D341Med (cell line): ENCODE measurements at regions not wholly inside any gene's neighbourhood (a gene's known extent, or its start where the extent isn't known, plus 50 kb on each side); places are given as distances from the start of the nearest gene placed in this dataset.
"Not testable (repeated sequence)": the region's sequence is repeated elsewhere in the genome, so short reads cannot be mapped to it uniquely, and the experiment has no call there.

Source experiments
- DNase-seq: peaks from one replicate; pipeline ENCODE4 v3.0.0; 2012; ENCODE audit warnings: low spot score

DNA sequence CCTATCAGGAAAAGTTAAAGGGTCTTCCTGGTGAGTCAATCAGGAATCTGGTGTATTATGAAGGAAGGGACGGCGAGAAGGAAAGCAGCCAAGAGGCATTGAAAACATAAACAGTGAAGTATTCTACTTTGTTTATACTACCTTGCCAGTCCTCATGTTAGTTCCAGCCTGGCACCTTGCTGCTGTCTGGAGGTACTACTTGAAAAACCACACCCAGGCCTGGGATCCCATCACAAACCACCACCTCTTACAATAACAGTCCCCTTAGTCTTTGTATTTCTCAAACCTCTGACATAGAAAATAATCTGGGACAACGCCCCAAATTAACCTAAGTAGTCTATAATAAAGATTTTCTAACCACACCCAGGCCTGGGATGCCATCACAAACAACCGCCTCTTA is 676.7 kb upstream of the SOX9 start:
- no peak for DNase-seq

GRCh38 chr17:71446645-71447437 is 674.0 kb upstream of the SOX9 start:
- DNase-seq: no peak

GRCh38 chr17:71447644-71448043 is 673.2 kb upstream of the SOX9 start:
- DNase-seq: no peak

DNA sequence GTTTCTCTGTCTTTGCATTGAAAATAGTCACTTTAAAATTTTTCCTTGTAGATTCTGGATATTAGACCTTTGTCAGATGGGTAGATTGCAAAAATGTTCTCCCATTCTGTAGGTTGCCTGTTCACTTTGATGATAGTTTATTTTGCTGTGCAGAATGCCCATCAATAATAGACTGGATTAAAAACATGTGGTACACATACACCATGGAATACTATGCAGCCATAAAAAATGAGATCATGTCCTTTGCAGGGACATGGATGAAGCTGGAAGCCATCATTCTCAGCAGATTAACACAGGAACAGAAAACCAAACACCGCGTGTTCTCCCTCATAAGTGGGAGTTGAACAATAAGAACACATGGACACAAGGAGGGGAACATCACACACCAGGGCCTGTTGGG is 670.2 kb upstream of the SOX9 start:
- not testable (repeated sequence) for DNase-seq

DNA sequence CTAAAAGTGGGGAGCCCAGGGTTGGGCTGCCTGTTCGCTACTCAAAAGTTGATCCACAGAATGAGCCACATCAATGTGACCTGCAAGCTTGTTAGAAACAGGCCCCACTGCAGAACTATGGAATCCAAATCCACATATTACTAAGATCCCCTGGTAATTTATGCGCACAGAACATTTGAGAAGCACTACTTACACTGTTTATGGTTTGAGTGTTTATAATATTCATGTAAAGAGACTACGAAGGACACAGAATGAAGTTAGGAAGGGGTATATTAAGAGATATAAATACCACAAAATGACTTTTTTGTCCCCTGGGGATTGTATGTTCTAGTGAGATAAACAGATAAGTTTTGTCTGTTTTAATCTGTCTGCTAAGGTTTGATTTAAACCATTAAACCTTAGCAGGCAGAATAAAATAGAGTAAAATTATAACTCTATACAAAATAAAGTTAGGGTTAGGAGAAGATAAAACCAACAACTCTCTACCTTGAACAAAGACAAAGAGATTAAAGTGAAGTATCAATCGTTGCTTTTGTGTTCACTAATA is 666.9 kb upstream of the SOX9 start:
- DNase-seq: no peak

GRCh38 chr17:71455219-71455618 is 665.6 kb upstream of the SOX9 start:
- DNase-seq: no peak

GRCh38 chr17:71458322-71458721 is 662.5 kb upstream of the SOX9 start:
- no peak for DNase-seq

DNA sequence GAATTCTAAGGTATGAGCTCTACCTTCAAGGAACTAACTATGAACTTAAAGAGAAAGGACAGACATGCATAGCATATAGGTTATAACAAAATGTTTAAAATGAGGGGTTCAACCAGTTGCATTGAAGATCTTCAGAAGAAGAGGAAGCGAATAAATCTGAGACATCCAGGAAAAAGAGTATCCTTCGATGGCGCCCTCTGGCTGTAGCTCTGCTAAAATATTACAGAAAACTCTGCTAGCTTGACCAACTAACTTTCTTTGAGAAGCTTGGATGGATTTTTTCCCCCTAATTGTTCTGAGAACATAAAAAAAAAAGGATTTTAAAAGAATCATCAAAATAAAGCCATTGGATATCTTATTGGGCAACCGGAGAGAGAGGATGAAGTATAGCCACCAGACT is 659.9 kb upstream of the SOX9 start:
- peak; percentile 37 for DNase-seq

DNA sequence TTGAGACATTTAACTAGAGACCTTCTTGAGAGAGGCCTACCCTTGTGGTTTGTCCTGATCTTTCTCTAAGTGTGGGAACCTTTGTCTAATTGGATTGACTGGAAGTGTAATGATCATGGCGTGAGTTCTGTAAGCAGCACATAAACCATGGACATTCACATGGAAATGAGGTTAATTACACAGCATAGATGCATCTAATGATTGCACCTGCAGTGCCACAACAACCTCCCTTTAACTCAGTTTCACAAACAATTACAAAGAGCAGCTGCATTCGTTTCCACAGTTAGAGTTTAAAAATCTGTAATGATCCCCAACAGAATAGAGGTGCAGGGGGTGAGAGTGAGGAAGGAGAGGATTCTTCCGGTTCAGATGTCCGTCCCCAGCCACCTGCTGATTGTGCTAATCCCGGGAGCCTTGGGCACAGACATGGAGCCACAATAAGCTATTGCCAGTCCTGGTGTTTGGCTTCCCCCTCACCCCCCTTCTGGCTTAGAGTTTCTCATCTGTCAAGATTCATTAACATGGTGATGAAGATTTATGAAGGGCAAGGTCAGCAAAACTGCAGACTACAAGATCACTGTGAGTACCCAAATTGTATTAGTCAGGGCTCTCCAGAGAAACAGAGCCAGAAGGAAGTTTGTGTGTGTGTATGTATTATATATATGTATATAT is 659.2 kb upstream of the SOX9 start:
- no peak for DNase-seq

- no peak for DNase-seq
Observed at GRCh38 chr17:71464241-71464640, 656.6 kb upstream of the SOX9 start.

GRCh38 chr17:71464751-71465150 is 656.1 kb upstream of the SOX9 start:
- DNase-seq: no peak

DNA sequence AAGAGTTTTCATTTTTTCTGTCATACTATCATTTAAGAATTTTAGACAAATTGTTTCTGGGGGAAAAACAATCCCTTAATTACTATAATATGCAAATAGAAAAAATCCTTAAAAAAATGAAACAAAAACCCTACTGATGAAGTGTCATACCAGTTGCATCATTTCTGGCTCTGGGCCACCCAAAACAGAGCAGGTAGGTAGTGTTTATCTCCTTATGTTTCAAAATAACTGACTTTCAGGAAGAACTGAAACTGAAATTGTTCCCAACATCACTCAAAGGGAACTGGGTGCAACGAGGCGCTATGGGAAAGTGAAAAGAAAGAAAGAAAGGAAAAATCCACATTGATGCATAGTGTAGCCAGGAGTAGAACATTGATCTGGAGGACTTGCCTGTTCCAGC is 653.1 kb upstream of the SOX9 start:
- no peak for DNase-seq

GRCh38 chr17:71470062-71470461 is 650.8 kb upstream of the SOX9 start:
- no peak for DNase-seq

DNA sequence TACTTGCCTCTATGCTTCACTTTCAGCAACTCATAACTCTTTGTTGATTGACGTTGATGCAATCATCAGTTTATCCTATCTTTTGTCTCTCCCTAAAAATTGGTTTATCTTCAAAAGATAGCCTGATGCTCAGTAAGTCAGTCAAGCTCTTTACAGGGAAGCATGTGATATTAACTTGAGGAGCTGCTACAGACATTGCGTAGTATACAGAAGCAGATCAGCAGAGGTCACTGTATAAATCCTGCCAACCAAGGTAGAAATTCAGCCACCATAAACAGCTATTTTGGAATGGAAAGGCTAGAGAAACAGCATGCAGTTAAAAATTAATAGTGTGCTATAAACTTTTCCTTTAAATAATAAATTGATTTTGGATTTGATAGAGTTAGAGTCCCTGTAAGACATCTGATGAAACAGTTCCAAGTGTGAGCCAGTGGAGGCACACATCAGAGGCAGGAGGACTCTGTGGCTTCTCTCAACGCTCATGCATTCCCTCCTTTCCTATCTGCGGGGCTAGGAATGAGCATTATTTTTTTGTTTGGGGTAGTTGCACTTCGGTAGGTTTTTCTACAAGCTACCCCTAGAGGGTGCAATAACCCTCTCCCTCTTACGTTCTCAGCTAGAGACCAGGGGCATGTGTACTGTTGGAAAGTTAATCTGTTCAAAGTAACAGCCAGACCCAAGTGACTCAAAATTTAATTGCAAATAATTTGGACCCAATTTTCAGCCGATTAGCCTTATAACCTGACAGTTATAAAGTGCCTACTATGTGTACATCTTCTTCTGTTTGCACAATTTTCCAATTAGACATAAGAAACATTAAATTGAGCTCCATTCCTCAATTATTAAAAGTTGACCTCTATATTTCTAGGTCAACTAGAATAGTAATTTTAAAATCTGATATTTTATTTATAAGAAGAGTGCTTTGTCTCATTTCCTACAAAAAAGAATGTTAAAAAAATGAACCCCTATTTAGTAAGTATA is 647.7 kb upstream of the SOX9 start:
- DNase-seq: peak; percentile 65

DNA sequence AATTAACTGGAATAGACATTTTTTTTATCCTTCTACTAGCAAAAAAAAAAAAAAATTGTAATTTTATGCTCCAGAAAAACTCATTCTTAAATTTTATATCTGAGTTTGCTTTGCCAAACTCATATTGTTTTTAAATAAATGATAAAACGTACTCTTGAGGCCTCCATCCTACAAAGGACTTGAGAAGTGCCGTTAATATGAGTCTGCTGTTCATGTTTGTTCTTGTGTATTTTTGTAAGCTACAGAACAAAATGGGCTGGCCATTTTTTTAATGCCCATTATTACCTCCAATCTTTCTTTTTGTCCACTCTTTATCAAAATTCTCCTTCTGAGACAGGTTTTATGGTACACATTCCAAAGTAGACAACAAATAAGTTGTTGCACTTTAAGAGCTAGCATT is 643.5 kb upstream of the SOX9 start:
- DNase-seq: no peak

- DNase-seq: no peak
Observed at GRCh38 chr17:71480099-71480498, 640.7 kb upstream of the SOX9 start.

GRCh38 chr17:71482625-71483024 is 638.2 kb upstream of the SOX9 start:
- DNase-seq: no peak

- DNase-seq: no peak
Observed at GRCh38 chr17:71484546-71484945, 636.3 kb upstream of the SOX9 start.

- DNase-seq: no peak
Observed at GRCh38 chr17:71485426-71485825, 635.4 kb upstream of the SOX9 start.

DNA sequence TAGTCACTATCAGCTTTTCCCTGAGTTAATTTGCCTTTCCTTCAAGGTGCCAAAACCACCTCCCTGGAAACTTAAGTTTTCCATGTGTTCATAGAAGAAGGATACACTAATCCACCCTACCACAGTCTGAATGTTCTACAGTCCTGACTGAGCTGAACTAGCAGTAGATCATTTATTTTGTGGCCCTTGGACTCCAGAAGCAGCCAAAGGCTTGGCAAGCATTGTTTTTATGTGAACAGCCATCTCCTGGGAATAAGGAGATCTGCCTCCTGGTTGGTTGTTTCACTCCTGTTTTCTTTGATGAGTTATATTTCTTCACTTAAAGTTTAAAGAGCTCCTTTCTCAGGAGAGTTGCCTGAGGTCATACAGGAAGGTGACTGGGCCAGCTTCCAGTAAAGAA is 634.6 kb upstream of the SOX9 start:
- DNase-seq: no peak

- DNase-seq: no peak
Observed at GRCh38 chr17:71488851-71489250, 632.0 kb upstream of the SOX9 start.
